Kidney (tissue), 13 donors: ENCODE measurements at regions not wholly inside any gene's neighbourhood (a gene's known extent, or its start where the extent isn't known, plus 50 kb on each side); places are given as distances from the start of the nearest gene placed in this dataset.

Source experiments
- DNase-seq, 5 donors: peaks; one replicate each; pipeline ENCODE4 v3.0.0-alpha.2; 2013 to 2020
- FAIRE-seq: peaks from 2 replicates; lab custom pipeline; 2012; peaks lifted over from hg19 to GRCh38; lab: Jason Lieb, UNC
- H3K27ac ChIP-seq, 2 donors: one replicate each; pipeline ENCODE4 v1.7.0; 2013; ENCODE audit warnings: low read depth in 2 of 2, low read length in 2 of 2, inconsistent platforms in 1 of 2
- H3K27me3 ChIP-seq: one replicate; pipeline ENCODE4 v1.7.1; 2013; ENCODE audit warnings: low read length, inconsistent platforms; ENCODE audit not compliant: control insufficient read depth, insufficient read depth
- H3K36me3 ChIP-seq, 3 donors: one replicate each; pipeline versions ENCODE4 v1.7.0 to v1.7.1; 2013; ENCODE audit warnings: low read length in 3 of 3, control low read depth in 1 of 3, inconsistent platforms in 1 of 3; ENCODE audit not compliant: insufficient read depth in 3 of 3, control insufficient read depth in 2 of 3
- H3K4me1 ChIP-seq, 3 donors: one replicate each; pipeline versions ENCODE4 v1.7.0 to v1.7.1; 2013; ENCODE audit warnings: low read length in 3 of 3, inconsistent platforms in 1 of 3, low read depth in 1 of 3; ENCODE audit not compliant: control insufficient read depth in 2 of 3, insufficient read depth in 2 of 3
- H3K4me3 ChIP-seq, 3 donors: one replicate each; pipeline versions ENCODE4 v1.7.0 to v1.8.1; 2013; ENCODE audit warnings: low read length in 3 of 3, control low read depth in 1 of 3, inconsistent platforms in 1 of 3
- H3K9ac ChIP-seq, 3 donors: one replicate each; pipeline versions ENCODE4 v1.7.0 to v1.7.1; 2013; ENCODE audit warnings: low read length in 3 of 3, control low read depth in 1 of 3, inconsistent platforms in 1 of 3
- H3K9me3 ChIP-seq, 3 donors: one replicate each; pipeline versions ENCODE4 v1.7.0 to v1.7.1; 2013; ENCODE audit warnings: low read length in 3 of 3, control low read depth in 1 of 3, inconsistent platforms in 1 of 3; ENCODE audit not compliant: control insufficient read depth in 2 of 3, insufficient read depth in 1 of 3
- CTCF ChIP-seq: IDR thresholded peaks from 3 replicates; pipeline ENCODE4 v1.5.1; 2012; ENCODE audit warnings: mild to moderate bottlenecking, moderate library complexity, borderline replicate concordance; ENCODE audit not compliant: insufficient read depth; ENCODE audit errors: extremely low read depth
- intact Hi-C: fragments of 100-400 bp; cut with DNase I; formaldehyde crosslinking; loops from one replicate; pipeline ENCODE4 v1.11.1; 2022
- donor health status: control.
- donor health status: control.
- donor health status: control.
- donor health status: control.
- donor health status: control.
- donor health status: DM: yes; HTN: yes; CAD: no.
- donor health status: Normal renal cell carcinoma (clear cell type).

- no peak for FAIRE-seq
- no peak overlapping the region for H3K4me3 ChIP-seq
- no peaks in the 10 kb centered on the region for H3K27me3 ChIP-seq
- H3K4me1 ChIP-seq: no peaks in the 10 kb centered on the region
- H3K27ac ChIP-seq: no peak overlapping the region
- TF ChIP-seq CTCF: no peak
- H3K36me3 ChIP-seq: no peaks in the 10 kb centered on the region
- no peak overlapping the region for H3K9ac ChIP-seq
- intact Hi-C loops: no loop called here
- H3K9me3 ChIP-seq: no peaks in the 10 kb centered on the region
- no peak for DNase-seq
Observed at GRCh38 chr21:35510294-35510693, 461.2 kb upstream of the RUNX1 start.

GRCh38 chr21:35509001-35509704 lies 460.1 kb upstream of the RUNX1 start:
- Histone ChIP-seq H3K4me3 (no peak overlapping the region), H3K9ac (no peak overlapping the region), H3K4me1 (no peaks in the 10 kb centered on the region), H3K36me3 (no peaks in the 10 kb centered on the region), H3K27ac (no peak overlapping the region), H3K27me3 (no peaks in the 10 kb centered on the region), H3K9me3 (no peaks in the 10 kb centered on the region)
- no peak for TF ChIP-seq CTCF
- intact Hi-C loops: no loop called here
- DNase-seq (no peak), FAIRE-seq (no peak)

GRCh38 chr21:35508139-35508888 lies 459.2 kb upstream of the RUNX1 start:
- H3K9ac ChIP-seq: no peak overlapping the region
- no peak overlapping the region for H3K27ac ChIP-seq
- intact Hi-C loops: no loop called here
- no peak for TF ChIP-seq CTCF
- DNase-seq: peak in 2 of 5 donors; percentile 40 to 79
- H3K4me3 ChIP-seq: no peak overlapping the region
- no peaks in the 10 kb centered on the region for H3K9me3 ChIP-seq
- H3K36me3 ChIP-seq: no peaks in the 10 kb centered on the region
- no peaks in the 10 kb centered on the region for H3K27me3 ChIP-seq
- FAIRE-seq: no peak
- no peaks in the 10 kb centered on the region for H3K4me1 ChIP-seq
